SK-N-SH (cell line): ENCODE measurements at regions not wholly inside any gene's neighbourhood (a gene's known extent, or its start where the extent isn't known, plus 50 kb on each side); places are given as distances from the start of the nearest gene placed in this dataset.

ENCODE experiments used
- CTCF ChIA-PET: fragments of 300-600, 350-600 bp; formaldehyde crosslinking; extraction: SDS; loops from one replicate; lab custom pipeline; 2021; lab: Yijun Ruan, JAX
- POLR2A ChIA-PET: fragments of 350-600 bp; sonication (Branson Sonifier 250); formaldehyde crosslinking; extraction: SDS; loops from one replicate; lab custom pipeline; 2020; ENCODE audit warnings: antibody characterized with exemption, inconsistent platforms; lab: Yijun Ruan, JAX
- DNase-seq: peaks from one replicate; pipeline ENCODE4 v3.0.0; 2012
- H2AFZ ChIP-seq: fragments of 200-600 bp; sonication (generic); 2 replicates; pipeline ENCODE4 v1.8.1; 2016; ENCODE audit warnings: antibody characterized with exemption, mild to moderate bottlenecking, low read depth
- H3F3A ChIP-seq: fragments of 200-600 bp; sonication (generic); replicated peaks from 2 replicates; pipeline ENCODE3; 2016; ENCODE audit warnings: antibody characterized with exemption, mild to moderate bottlenecking; ENCODE audit not compliant: insufficient read depth
- H3K27ac ChIP-seq, 2 experiments: fragments of 200-500 bp in 1 of 2; fragments of 200-600 bp in 1 of 2; sonication (Bioruptor generic) in 1 of 2; sonication (generic), shearing (Covaris generic) in 1 of 2; 2 replicates each; pipeline versions ENCODE4 v1.5.1 to v1.6.1; 2014 to 2016; ENCODE audit warnings: low read depth in 2 of 2, inconsistent platforms in 1 of 2, low read length in 1 of 2, mild to moderate bottlenecking in 1 of 2, mixed read lengths in 1 of 2
- H3K27me3 ChIP-seq: fragments of 200-600 bp; sonication (generic), shearing (Covaris generic); 2 replicates; pipeline ENCODE4 v1.6.1; 2016; ENCODE audit warnings: mixed run types; ENCODE audit not compliant: insufficient read depth
- H3K36me3 ChIP-seq, 2 experiments: fragments of 200-500 bp in 1 of 2; fragments of 200-600 bp in 1 of 2; sonication (Bioruptor generic) in 1 of 2; sonication (generic) in 1 of 2; replicated peaks in 1 of 2; 2 replicates each; pipeline versions ENCODE3 to v1.5.1; 2014 to 2016; ENCODE audit warnings: low read length in 1 of 2, mild to moderate bottlenecking in 1 of 2; ENCODE audit not compliant: insufficient read depth in 2 of 2, control insufficient read depth in 1 of 2
- H3K4me1 ChIP-seq, 2 experiments: fragments of 200-500 bp in 1 of 2; fragments of 200-600 bp in 1 of 2; sonication (Bioruptor generic) in 1 of 2; sonication (generic), shearing (Covaris generic) in 1 of 2; 2 replicates each; pipeline versions ENCODE4 v1.5.1 to v1.6.1; 2014 to 2016; ENCODE audit warnings: low read depth in 1 of 2, low read length in 1 of 2, mixed run types in 1 of 2; ENCODE audit not compliant: insufficient read depth in 2 of 2, control insufficient read depth in 1 of 2
- H3K4me2 ChIP-seq: fragments of 200-600 bp; sonication (generic), shearing (Covaris generic); 2 replicates; pipeline ENCODE4 v1.6.1; 2017; ENCODE audit warnings: mixed run types
- H3K4me3 ChIP-seq, 2 experiments: fragments of 200-500 bp in 1 of 2; fragments of 200-600 bp in 1 of 2; sonication (Bioruptor generic) in 1 of 2; sonication (generic), shearing (Covaris generic) in 1 of 2; 2 replicates each; pipeline versions ENCODE4 v1.5.1 to v1.8.1; 2014 to 2016; ENCODE audit warnings: low read depth in 2 of 2, inconsistent platforms in 1 of 2, low read length in 1 of 2, mild to moderate bottlenecking in 1 of 2, mixed read lengths in 1 of 2, moderate library complexity in 1 of 2
- H3K79me2 ChIP-seq: fragments of 200-600 bp; sonication (generic); 2 replicates; pipeline ENCODE4 v1.8.1; 2017; ENCODE audit warnings: mild to moderate bottlenecking; ENCODE audit not compliant: insufficient read depth
- H3K9ac ChIP-seq: fragments of 200-600 bp; sonication (generic); 2 replicates; pipeline ENCODE4 v1.6.1; 2017; ENCODE audit warnings: mixed run types
- H3K9me2 ChIP-seq: fragments of 200-600 bp; sonication (generic); 2 replicates; pipeline ENCODE4 v1.6.1; 2017; ENCODE audit warnings: mixed run types
- H3K9me3 ChIP-seq: fragments of 200-600 bp; sonication (generic); 2 replicates; pipeline ENCODE4 v1.6.1; 2017; ENCODE audit warnings: mixed run types, mild to moderate bottlenecking, moderate library complexity
- H4K20me1 ChIP-seq: fragments of 200-600 bp; sonication (generic); 2 replicates; pipeline ENCODE4 v1.6.1; 2017; ENCODE audit warnings: mild to moderate bottlenecking, mixed run types; ENCODE audit not compliant: insufficient read depth
- EP300 ChIP-seq, 2 experiments: IDR thresholded peaks; 2 replicates each; pipeline versions ENCODE4 v1.4.0 to v1.6.1; 2012; ENCODE audit warnings: borderline replicate concordance in 1 of 2, low read depth in 1 of 2, low read length in 1 of 2
- EZH2phosphoT487 ChIP-seq: fragments of 200-600 bp; sonication (generic); IDR thresholded peaks from 2 replicates; pipeline ENCODE4 v1.6.1; 2017; ENCODE audit warnings: low read depth, mixed run types, mild to moderate bottlenecking, antibody characterized with exemption, moderate library complexity, borderline replicate concordance
- FOXJ3 ChIP-seq: sonication (generic); formaldehyde crosslinking; IDR thresholded peaks from 2 replicates; pipeline ENCODE4 v1.5.1; 2020; ENCODE audit warnings: mild to moderate bottlenecking, missing genetic modification reagents
- FOXM1 ChIP-seq: IDR thresholded peaks from 2 replicates; pipeline ENCODE4 v1.4.0; 2012; ENCODE audit warnings: low read depth, mild to moderate bottlenecking
- JUND ChIP-seq: IDR thresholded peaks from 2 replicates; pipeline ENCODE4 v1.4.0; 2012
- MXI1 ChIP-seq: IDR thresholded peaks from 2 replicates; pipeline ENCODE4 v1.6.1; 2012; ENCODE audit warnings: mild to moderate bottlenecking, low read depth, low read length, improper control_type of control experiment
- POLR2AphosphoS5 ChIP-seq: IDR thresholded peaks from 2 replicates; pipeline ENCODE4 v1.6.1; 2012; ENCODE audit warnings: low read depth, low read length
- RAD21 ChIP-seq: IDR thresholded peaks from 2 replicates; pipeline ENCODE4 v1.6.1; 2012; ENCODE audit warnings: mild to moderate bottlenecking, low read length
- RXRA ChIP-seq: IDR thresholded peaks from 2 replicates; pipeline ENCODE4 v1.4.0; 2012; ENCODE audit warnings: low read depth, mild to moderate bottlenecking, borderline replicate concordance
- SIN3A ChIP-seq: IDR thresholded peaks from 2 replicates; pipeline ENCODE4 v1.6.1; 2012; ENCODE audit warnings: low read depth, mild to moderate bottlenecking, low read length, moderate library complexity, borderline replicate concordance
- TCF12 ChIP-seq: IDR thresholded peaks from 2 replicates; pipeline ENCODE4 v1.4.0; 2012
- WGBS: methylation state at CpG from one replicate; pipeline ENCODE4 v1.1.6; 2017; ENCODE audit warnings: low lambda C conversion rate; 5-methylcytosine and 5-hydroxymethylcytosine counted together

- TF ChIP-seq FOXM1 (no peak), SIN3A (no peak), EP300 (IDR thresholded peaks at IDR 0.05; ENCODE audit: borderline replicate concordance in 1 of 2, low read depth in 1 of 2, low read length in 1 of 2) (no peak)
Observed at GRCh38 chr2:8501061-8501720, 180.7 kb upstream of the ID2 start (continued).

GRCh38 chr2:8502316-8502715, 179.5 kb upstream of the ID2 start:
- H2AFZ ChIP-seq, result no peak overlapping the region
- no peak overlapping the region for H3K9ac ChIP-seq
- H3K4me3 ChIP-seq, result no peak overlapping the region
- no peak overlapping the region for H3K27ac ChIP-seq
- no peaks in the 10 kb centered on the region for H3K27me3 ChIP-seq
- DNase-seq, result no peak
- H3K9me3 ChIP-seq, result no peaks in the 10 kb centered on the region
- TF ChIP-seq FOXM1 (no peak), FOXJ3 (CRISPR knock-in tag) (no peak), TCF12 (no peak), RXRA (no peak)
- ChIA-PET CTCF (interaction anchor here (0.7 kb wide), 1 partner anchor 36 kb away, joined by 4 read pairs; no protein-coding TSS in a partner anchor), POLR2A (no interaction called here)
- no peaks in the 10 kb centered on the region for H3K36me3 ChIP-seq
- H3F3A ChIP-seq, result no peaks in the 10 kb centered on the region
- 55% methylated on average over 6 of the region's 6 CpGs for WGBS
- H4K20me1 ChIP-seq, result no peaks in the 10 kb centered on the region
- H3K4me2 ChIP-seq, result no peak overlapping the region
- peaks cover 0 to 9% of the 10 kb centered on the region in 2 experiments; a peak in 1 of 4 replicates for H3K4me1 ChIP-seq
- H3K79me2 ChIP-seq, result no peaks in the 10 kb centered on the region
- no peaks in the 10 kb centered on the region for H3K9me2 ChIP-seq

- CTCF ChIA-PET, result interaction anchor here (2.0 kb wide), 1 partner anchor 24 kb away, joined by 6 read pairs; no protein-coding TSS in a partner anchor
- H3K79me2 ChIP-seq, result no peaks in the 10 kb centered on the region
Observed at GRCh38 chr2:8505311-8505920, 176.4 kb upstream of the ID2 start.

GRCh38 chr2:8506746-8507145, 175.1 kb upstream of the ID2 start:
- Histone ChIP-seq H3K79me2 (no peaks in the 10 kb centered on the region), H3K27me3 (no peaks in the 10 kb centered on the region), H3K9ac (no peak overlapping the region), H2AFZ (no peak overlapping the region), H3K4me3 (no peak overlapping the region), H4K20me1 (no peaks in the 10 kb centered on the region), H3K9me2 (no peaks in the 10 kb centered on the region), H3K4me1 (peaks cover under 1 to 13% of the 10 kb centered on the region in 2 experiments; a peak in 1 of 4 replicates), H3K36me3 (no peaks in the 10 kb centered on the region), H3K4me2 (no peak overlapping the region), H3K27ac (no peak overlapping the region), H3F3A (no peaks in the 10 kb centered on the region), H3K9me3 (no peaks in the 10 kb centered on the region)
- CTCF ChIA-PET, result interaction anchor here (2.0 kb wide), 1 partner anchor 25 kb away, joined by 6 read pairs; no protein-coding TSS in a partner anchor
- TF ChIP-seq JUND, result no peak
- WGBS, result 70% methylated on average over 7 of the region's 7 CpGs
- DNase-seq, result no peak
- POLR2A ChIA-PET, result no interaction called here

More at GRCh38 chr2:8505311-8505920, 176.4 kb upstream of the ID2 start:
- H3K36me3 ChIP-seq, result no peaks in the 10 kb centered on the region
- DNase-seq, result no peak
- H3K9me2 ChIP-seq, result no peaks in the 10 kb centered on the region
- H2AFZ ChIP-seq, result no peak overlapping the region
- H3K27ac ChIP-seq, result no peak overlapping the region
- POLR2A ChIA-PET, result no interaction called here
- H3K9me3 ChIP-seq, result no peaks in the 10 kb centered on the region
- H4K20me1 ChIP-seq, result no peaks in the 10 kb centered on the region
- WGBS, result 81% methylated on average over 10 of the region's 10 CpGs
- H3K9ac ChIP-seq, result no peak overlapping the region
- no peaks in the 10 kb centered on the region for H3K27me3 ChIP-seq
- H3K4me1 ChIP-seq, result peaks cover 0 to 9% of the 10 kb centered on the region in 2 experiments; a peak in 1 of 4 replicates
- no peak overlapping the region for H3K4me2 ChIP-seq
- H3K4me3 ChIP-seq, result no peak overlapping the region
- TF ChIP-seq RAD21 (no peak), MXI1 (no peak), EZH2phosphoT487 (no peak), POLR2AphosphoS5 (no peak)
- no peaks in the 10 kb centered on the region for H3F3A ChIP-seq
